IPS-20b (cell line): ENCODE measurements at regions not wholly inside any gene's neighbourhood (a gene's known extent, or its start where the extent isn't known, plus 50 kb on each side); places are given as distances from the start of the nearest gene placed in this dataset.

Source experiments
- H3K27ac ChIP-seq: one replicate; pipeline ENCODE4 v1.5.1; 2013; ENCODE audit warnings: low read length
- H3K27me3 ChIP-seq: 2 replicates; pipeline ENCODE4 v1.6.1; 2013; ENCODE audit warnings: mild to moderate bottlenecking, low read length, inconsistent platforms; ENCODE audit not compliant: insufficient read depth
- H3K36me3 ChIP-seq: 2 replicates; pipeline ENCODE4 v1.6.1; 2013; ENCODE audit warnings: low read depth, mild to moderate bottlenecking, inconsistent platforms, low read length, moderate library complexity; ENCODE audit not compliant: insufficient read depth
- H3K4me1 ChIP-seq: 2 replicates; pipeline ENCODE4 v1.6.1; 2013; ENCODE audit warnings: mild to moderate bottlenecking, control low read depth, inconsistent platforms, low read length, moderate library complexity; ENCODE audit not compliant: insufficient read depth
- H3K4me3 ChIP-seq: 2 replicates; pipeline ENCODE4 v1.5.1; 2013; ENCODE audit warnings: mild to moderate bottlenecking, low read length, inconsistent platforms
- H3K9ac ChIP-seq: 2 replicates; pipeline ENCODE4 v1.6.1; 2013; ENCODE audit warnings: low read depth, mild to moderate bottlenecking, inconsistent platforms, low read length, moderate library complexity
- H3K9me3 ChIP-seq: 2 replicates; pipeline ENCODE4 v1.6.1; 2013; ENCODE audit warnings: mild to moderate bottlenecking, low read depth, low read length, inconsistent platforms; ENCODE audit not compliant: insufficient read depth

DNA sequence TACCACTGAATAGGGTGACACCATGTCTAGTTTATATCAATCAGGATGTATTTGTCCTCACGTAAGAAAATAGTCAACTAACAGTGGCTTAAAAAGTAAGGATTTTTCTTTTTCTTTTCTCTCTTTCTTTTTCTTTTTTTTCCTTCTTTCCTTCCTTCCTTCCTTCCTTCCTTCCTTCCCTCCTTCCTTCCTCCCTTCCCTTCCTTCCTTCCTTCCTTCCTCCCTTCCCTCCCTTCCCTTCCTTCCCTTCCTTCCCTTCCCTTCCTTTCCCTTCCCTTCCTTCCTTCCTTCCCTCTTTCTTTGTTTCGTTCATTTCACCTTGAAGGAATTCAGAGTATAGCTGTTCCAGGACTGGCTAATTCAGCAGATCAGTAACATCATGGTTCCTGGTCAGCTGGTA lies 83.2 kb downstream of the SOX4 start:
- no peak overlapping the region for H3K4me3 ChIP-seq
- H3K27ac ChIP-seq = no peak overlapping the region
- H3K36me3 ChIP-seq = peaks cover 28% of the 10 kb centered on the region
- no peak overlapping the region for H3K9ac ChIP-seq
- H3K9me3 ChIP-seq = no peaks in the 10 kb centered on the region
- H3K4me1 ChIP-seq = peaks cover 11% of the 10 kb centered on the region
- no peaks in the 10 kb centered on the region for H3K27me3 ChIP-seq

DNA sequence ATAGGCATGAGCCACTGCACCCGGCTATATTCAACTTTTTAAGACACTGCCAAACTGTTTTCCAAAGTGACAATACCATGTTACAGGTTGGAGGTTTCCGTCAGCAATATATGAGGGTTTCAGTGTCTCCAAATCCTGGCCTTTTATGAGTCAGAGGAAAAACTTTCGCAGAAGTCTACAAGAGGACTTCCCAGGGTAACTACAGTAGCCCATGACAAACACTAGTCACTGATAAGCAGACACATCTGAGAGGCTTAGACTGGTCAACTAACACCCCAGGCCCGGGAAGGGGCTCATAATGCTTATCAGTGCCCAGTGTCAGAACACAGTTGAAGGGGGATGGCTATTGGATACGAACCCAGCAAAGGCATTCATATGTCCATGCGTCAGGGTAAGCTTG lies 85.4 kb downstream of the SOX4 start:
- Histone ChIP-seq H3K4me3 (no peak overlapping the region), H3K27me3 (no peaks in the 10 kb centered on the region), H3K4me1 (peaks cover 11% of the 10 kb centered on the region), H3K9ac (no peak overlapping the region), H3K27ac (no peak overlapping the region), H3K36me3 (peaks cover 35% of the 10 kb centered on the region), H3K9me3 (no peaks in the 10 kb centered on the region)

DNA sequence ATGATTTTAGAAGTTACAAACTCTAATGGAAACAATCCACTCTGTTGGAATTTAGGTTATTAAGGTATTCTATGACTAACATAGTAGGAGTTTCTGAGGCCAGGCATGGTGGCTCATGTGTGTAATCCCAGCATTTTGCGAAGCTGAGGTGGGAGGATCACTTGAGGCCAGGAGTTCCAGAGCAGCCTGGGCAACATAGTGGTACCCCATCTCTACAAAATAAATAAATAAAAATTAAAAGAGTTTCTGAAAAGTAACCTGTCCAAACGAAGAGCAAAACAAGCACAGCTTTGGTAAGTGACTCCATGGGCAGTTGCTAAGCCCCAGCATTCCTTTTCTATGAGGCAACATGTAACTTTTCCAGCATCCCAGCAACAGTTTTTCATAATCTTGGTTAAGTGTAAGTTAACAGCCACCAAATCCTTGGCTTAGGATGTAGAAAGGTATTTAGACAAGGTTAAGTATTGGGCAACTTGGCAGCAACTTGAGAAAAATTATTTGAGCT lies 86.3 kb downstream of the SOX4 start:
- Histone ChIP-seq H3K4me1 (peaks cover 11% of the 10 kb centered on the region), H3K36me3 (peaks cover 38% of the 10 kb centered on the region), H3K27ac (no peak overlapping the region), H3K9me3 (no peaks in the 10 kb centered on the region), H3K4me3 (no peak overlapping the region), H3K27me3 (no peaks in the 10 kb centered on the region), H3K9ac (no peak overlapping the region)

DNA sequence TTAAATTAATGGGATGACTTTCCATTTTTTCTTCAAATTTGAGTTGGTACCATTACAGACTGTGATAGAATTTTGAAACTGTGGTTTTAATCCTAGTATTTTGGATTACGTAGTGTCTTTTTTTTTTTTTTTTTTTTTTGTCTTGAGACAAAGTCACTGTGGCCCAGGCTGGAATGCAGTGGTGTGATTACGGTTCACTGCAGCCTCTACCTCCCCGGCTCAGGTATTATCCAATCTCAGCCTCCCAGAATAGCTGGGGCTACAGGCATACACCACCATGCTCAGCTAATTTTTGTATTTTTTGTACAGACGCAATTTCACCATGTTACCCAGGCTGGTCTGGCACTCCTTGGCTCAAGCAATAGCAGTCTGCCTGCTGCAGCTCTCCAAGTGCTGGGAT lies 87.1 kb downstream of the SOX4 start:
- Histone ChIP-seq H3K27ac (no peak overlapping the region), H3K9me3 (no peaks in the 10 kb centered on the region), H3K4me1 (peaks cover 11% of the 10 kb centered on the region), H3K9ac (no peak overlapping the region), H3K36me3 (peaks cover 46% of the 10 kb centered on the region), H3K27me3 (no peaks in the 10 kb centered on the region), H3K4me3 (no peak overlapping the region)

DNA sequence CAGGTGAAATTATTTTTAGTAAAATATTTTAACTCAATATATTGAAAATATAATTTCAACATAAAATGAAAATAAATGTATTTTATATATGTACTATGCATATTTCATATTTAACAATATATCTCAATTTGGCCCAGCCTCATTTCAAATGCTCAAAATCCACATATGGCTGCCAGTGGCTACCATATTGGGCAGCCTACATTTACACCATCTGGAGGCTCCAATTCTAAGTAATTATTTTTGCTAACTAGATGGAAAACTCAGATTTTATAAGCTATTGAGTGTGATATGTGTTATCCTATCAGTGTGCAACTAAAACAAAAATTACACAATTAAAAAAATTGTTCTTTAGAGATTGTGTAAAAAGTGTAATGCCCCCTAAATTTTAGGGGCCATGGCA lies 96.9 kb downstream of the SOX4 start:
- Histone ChIP-seq H3K9ac (no peak overlapping the region), H3K4me1 (peaks cover 49% of the 10 kb centered on the region), H3K27me3 (no peaks in the 10 kb centered on the region), H3K27ac (peak overlapping the region; percentile 76), H3K4me3 (no peak overlapping the region), H3K36me3 (peaks cover 24% of the 10 kb centered on the region), H3K9me3 (peaks cover 9% of the 10 kb centered on the region)

DNA sequence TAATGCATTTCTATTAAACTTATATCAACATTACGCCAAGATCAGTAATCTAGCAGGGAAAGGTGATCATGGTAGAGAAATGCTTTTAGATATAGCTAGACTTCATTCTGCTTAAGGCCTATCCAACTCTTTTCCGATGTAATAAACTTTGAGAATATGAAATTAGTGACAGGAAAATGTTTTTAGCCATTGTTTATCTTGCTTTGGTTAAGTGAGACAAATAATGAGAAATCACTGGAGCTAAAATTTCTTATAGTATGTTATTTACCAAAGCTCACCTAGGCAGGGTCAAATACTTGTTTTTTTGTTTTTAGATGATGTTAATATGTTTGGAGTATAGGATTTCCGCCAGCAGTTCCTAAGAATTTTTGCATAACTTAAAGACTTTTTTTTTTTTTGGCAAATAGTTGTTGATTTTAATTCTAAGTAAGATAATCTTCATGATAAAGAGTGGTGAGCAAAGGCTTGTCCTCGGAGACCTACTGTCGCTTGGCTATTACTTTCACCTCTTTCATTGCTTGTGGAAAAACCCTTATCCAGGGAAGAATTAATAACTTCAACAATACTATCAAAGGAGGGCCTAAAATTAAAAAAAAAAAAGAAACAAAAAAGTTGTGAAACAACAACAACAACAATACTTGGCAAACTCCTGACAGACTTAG lies 98.3 kb downstream of the SOX4 start:
- H3K9ac ChIP-seq = peak overlapping the region; percentile 52; the same call in 1 of the 2 replicates
- peaks cover 9% of the 10 kb centered on the region for H3K9me3 ChIP-seq
- H3K36me3 ChIP-seq = peaks cover 21% of the 10 kb centered on the region
- H3K4me3 ChIP-seq = peak overlapping the region; percentile 47
- no peaks in the 10 kb centered on the region for H3K27me3 ChIP-seq
- H3K4me1 ChIP-seq = peaks cover 52% of the 10 kb centered on the region
- peak overlapping the region; percentile 82 for H3K27ac ChIP-seq

DNA sequence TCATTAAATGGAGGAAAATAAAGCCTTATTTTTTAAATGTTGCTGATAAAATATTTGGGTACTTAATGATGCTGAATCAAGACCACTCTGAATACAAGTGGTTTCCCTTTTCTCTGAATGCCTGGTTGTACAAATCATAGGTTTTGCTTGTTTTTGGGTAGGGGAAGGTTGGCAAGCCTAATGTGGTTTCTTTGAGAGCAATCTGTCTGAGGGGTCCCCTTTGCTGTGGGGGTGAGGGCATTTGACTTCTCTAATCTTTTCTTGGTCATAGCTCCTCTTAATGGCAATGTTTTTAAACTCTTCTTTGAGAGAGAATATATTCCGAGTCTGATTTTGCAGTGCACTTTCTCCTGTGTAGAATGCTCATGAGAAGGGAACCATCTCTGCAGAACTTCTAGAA lies 99.2 kb downstream of the SOX4 start:
- no peaks in the 10 kb centered on the region for H3K27me3 ChIP-seq
- peaks cover 4% of the 10 kb centered on the region for H3K9me3 ChIP-seq
- peak overlapping the region; percentile 43; the same call in 1 of the 2 replicates for H3K9ac ChIP-seq
- H3K4me1 ChIP-seq = peaks cover 55% of the 10 kb centered on the region
- peak overlapping the region; percentile 47; the same call in 1 of the 2 replicates for H3K4me3 ChIP-seq
- H3K27ac ChIP-seq = peak overlapping the region; percentile 82
- H3K36me3 ChIP-seq = peaks cover 16% of the 10 kb centered on the region

DNA sequence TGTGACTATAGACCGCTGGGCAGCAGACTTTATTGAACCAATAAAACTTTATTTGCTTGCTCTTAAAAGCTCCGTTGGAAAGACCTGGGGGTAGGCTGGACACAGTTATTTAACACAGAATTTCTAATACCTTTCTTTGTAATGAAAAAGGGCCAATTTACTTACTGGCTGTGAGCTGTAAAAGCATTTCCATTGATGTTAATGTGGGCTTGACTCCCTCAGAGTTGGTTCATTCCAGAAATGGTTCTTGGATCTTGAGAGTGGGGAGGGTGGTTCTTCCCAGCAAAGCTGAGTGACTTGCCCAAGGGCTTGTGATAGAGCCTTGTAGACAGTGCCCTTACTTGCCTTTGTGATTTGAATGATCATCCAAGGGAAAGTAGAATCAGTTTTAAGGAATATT lies 100.6 kb downstream of the SOX4 start:
- Histone ChIP-seq H3K4me3 (no peak overlapping the region; the same call in 1 of the 2 replicates), H3K9ac (peak overlapping the region; percentile 13; the same call in 1 of the 2 replicates), H3K27me3 (no peaks in the 10 kb centered on the region), H3K9me3 (no peaks in the 10 kb centered on the region), H3K36me3 (peaks cover 9% of the 10 kb centered on the region; the same call in 1 of the 2 replicates), H3K27ac (peak overlapping the region; percentile 52), H3K4me1 (peaks cover 51% of the 10 kb centered on the region)

DNA sequence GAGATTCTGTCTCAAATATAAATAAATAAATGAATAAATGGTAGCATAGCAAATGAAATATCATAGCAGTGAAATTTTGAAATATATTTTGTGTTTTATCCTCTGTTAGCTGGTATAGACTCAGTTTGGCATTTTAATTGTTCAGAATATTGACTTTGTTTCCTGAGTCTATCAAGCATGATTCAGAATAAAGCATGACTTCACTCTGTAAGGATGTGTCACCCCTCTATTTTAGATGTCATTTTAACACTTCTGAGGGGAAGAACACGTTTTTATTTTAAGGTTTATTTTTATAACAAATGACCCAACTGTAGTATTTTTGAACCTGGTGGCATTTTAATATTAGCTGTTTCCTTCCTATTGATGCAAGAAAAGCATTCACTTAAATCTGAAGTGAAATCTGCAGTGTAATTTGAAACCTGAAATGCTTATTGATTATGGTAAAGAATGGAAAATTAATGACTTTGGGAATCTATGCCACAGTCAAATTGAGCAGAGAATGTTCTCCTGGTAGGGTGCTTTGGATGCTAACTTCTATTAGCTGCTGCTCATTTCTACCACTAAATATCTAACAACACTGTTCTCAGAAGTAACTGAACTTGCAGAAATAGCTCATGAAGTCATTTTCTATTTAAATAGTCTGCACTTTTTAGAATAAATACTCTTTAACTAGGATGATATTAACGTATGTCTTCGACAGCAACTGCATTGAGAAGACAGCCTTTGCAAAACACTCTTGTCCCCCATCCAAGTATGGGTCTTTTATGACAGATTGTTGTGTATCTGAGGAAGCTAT lies 114.2 kb downstream of the SOX4 start:
- Histone ChIP-seq H3K9me3 (no peaks in the 10 kb centered on the region), H3K4me1 (peaks cover 33% of the 10 kb centered on the region), H3K36me3 (no peaks in the 10 kb centered on the region), H3K4me3 (no peak overlapping the region), H3K9ac (no peak overlapping the region), H3K27ac (no peak overlapping the region), H3K27me3 (no peaks in the 10 kb centered on the region)

DNA sequence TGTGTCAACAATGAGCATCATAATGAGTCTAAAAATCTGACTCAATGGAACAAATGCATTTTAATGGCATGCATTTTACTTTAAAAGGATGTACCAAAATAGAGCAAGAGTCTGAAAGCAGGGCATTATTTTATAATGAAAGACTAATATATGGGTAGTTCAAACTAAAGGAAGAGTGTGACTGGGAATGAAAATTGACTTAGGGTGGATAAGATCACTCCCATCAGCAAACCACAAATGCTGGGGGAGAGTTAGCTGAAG lies 114.7 kb downstream of the SOX4 start:
- no peak overlapping the region for H3K27ac ChIP-seq
- no peaks in the 10 kb centered on the region for H3K36me3 ChIP-seq

DNA sequence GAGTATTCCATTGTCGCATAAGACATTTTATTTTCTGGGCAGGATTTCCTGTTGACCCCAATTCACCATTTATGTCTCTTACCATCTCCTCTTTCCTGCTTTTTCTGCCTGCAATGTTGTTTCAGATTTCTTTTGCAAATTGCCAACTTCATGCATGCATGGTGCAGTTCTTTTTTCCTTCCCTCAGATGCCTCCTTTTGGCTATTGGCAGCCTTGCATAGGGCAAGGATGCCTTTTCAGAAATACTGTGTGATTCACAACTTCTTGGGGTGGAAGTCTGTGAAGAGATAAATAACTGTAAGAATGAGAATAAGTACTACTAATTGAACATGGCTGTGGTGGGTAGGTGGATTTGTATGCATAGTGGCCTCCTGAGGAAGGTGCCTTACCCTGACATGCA lies 116.7 kb downstream of the SOX4 start:
- Histone ChIP-seq H3K9ac (no peak overlapping the region), H3K36me3 (no peaks in the 10 kb centered on the region), H3K27me3 (no peaks in the 10 kb centered on the region), H3K27ac (no peak overlapping the region), H3K4me1 (peaks cover 38% of the 10 kb centered on the region), H3K9me3 (no peaks in the 10 kb centered on the region), H3K4me3 (no peak overlapping the region)

More for the DNA sequence above, 114.7 kb downstream of the SOX4 start:
- no peaks in the 10 kb centered on the region for H3K9me3 ChIP-seq
- no peaks in the 10 kb centered on the region for H3K27me3 ChIP-seq
- H3K4me3 ChIP-seq = no peak overlapping the region
- H3K9ac ChIP-seq = no peak overlapping the region
- peaks cover 35% of the 10 kb centered on the region for H3K4me1 ChIP-seq
